ENCODE measurements at regions not wholly inside any gene's neighbourhood (a gene's known extent, or its start where the extent isn't known, plus 50 kb on each side); places are given as distances from the start of the nearest gene placed in this dataset.

DNA sequence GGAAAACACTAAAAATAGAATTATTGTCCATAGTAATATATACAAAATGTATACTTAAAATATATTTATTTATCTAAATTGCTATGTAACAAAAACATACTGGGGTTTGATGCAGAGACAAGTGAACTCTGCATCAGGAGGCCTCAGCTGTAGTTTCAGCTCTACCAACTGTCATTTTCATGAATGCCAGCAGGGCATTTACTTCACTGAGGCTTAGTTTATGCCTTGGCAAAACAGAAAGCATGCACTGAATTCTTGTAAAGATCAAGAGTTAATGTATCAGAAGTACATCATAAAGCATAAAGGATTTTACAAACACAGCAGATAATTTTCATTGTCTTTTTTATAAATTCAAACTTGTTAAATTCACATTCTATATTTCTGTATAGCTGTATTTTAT, 577.0 kb downstream of the C4orf33 start:
- TF ChIP-seq, protein P1, sequence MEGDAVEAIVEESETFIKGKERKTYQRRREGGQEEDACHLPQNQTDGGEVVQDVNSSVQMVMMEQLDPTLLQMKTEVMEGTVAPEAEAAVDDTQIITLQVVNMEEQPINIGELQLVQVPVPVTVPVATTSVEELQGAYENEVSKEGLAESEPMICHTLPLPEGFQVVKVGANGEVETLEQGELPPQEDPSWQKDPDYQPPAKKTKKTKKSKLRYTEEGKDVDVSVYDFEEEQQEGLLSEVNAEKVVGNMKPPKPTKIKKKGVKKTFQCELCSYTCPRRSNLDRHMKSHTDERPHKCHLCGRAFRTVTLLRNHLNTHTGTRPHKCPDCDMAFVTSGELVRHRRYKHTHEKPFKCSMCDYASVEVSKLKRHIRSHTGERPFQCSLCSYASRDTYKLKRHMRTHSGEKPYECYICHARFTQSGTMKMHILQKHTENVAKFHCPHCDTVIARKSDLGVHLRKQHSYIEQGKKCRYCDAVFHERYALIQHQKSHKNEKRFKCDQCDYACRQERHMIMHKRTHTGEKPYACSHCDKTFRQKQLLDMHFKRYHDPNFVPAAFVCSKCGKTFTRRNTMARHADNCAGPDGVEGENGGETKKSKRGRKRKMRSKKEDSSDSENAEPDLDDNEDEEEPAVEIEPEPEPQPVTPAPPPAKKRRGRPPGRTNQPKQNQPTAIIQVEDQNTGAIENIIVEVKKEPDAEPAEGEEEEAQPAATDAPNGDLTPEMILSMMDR (IDR thresholded peaks at IDR 0.05): no peak
- TF ChIP-seq POLR2AphosphoS5 (IDR thresholded peaks at IDR 0.05): no peak
